GM21390 (cell line): ENCODE measurements at regions not wholly inside any gene's neighbourhood (a gene's known extent, or its start where the extent isn't known, plus 50 kb on each side); places are given as distances from the start of the nearest gene placed in this dataset.
"Not testable (repeated sequence)": the region's sequence is repeated elsewhere in the genome, so short reads cannot be mapped to it uniquely, and the experiment has no call there.

Experiments used
- ATAC-seq: cut with Tn5 transposase; IDR thresholded peaks from one replicate; pipeline ENCODE4 v1.9.1; 2021; ENCODE audit not compliant: unreplicated experiment

- no peak for ATAC-seq
Observed at GRCh38 chr12:11535127-11535526, 114.3 kb upstream of the ETV6 start.

- no peak for ATAC-seq
Observed at GRCh38 chr12:11539156-11539555, 110.3 kb upstream of the ETV6 start.

- ATAC-seq, result no peak
Observed at GRCh38 chr12:11540156-11540555, 109.3 kb upstream of the ETV6 start.

- no peak for ATAC-seq
Observed at GRCh38 chr12:11540615-11541310, 108.7 kb upstream of the ETV6 start.

GRCh38 chr12:11542599-11542998 is 106.9 kb upstream of the ETV6 start:
- ATAC-seq, result no peak

- no peak for ATAC-seq
Observed at GRCh38 chr12:11543457-11544158, 105.9 kb upstream of the ETV6 start.

GRCh38 chr12:11545484-11546330 is 103.8 kb upstream of the ETV6 start:
- ATAC-seq, result peak; percentile 86

GRCh38 chr12:11546582-11547270 is 102.7 kb upstream of the ETV6 start:
- not testable (repeated sequence) for ATAC-seq

GRCh38 chr12:11547271-11547646 is 102.2 kb upstream of the ETV6 start:
- not testable (repeated sequence) for ATAC-seq

GRCh38 chr12:11549119-11549518 is 100.4 kb upstream of the ETV6 start:
- ATAC-seq, result no peak

GRCh38 chr12:11553871-11554533 is 95.5 kb upstream of the ETV6 start:
- peak; percentile 85 for ATAC-seq

- ATAC-seq, result no peak
Observed at GRCh38 chr12:11555195-11555594, 94.3 kb upstream of the ETV6 start.

GRCh38 chr12:11555743-11556625 is 93.5 kb upstream of the ETV6 start:
- ATAC-seq, result no peak

- ATAC-seq, result no peak
Observed at GRCh38 chr12:11556682-11557081, 92.8 kb upstream of the ETV6 start.

- no peak for ATAC-seq
Observed at GRCh38 chr12:11559626-11560340, 89.7 kb upstream of the ETV6 start.

GRCh38 chr12:11561411-11561810 is 88.1 kb upstream of the ETV6 start:
- no peak for ATAC-seq

- ATAC-seq, result no peak
Observed at GRCh38 chr12:11563785-11564739, 85.4 kb upstream of the ETV6 start.
